ENCODE measurements at regions not wholly inside any gene's neighbourhood (a gene's known extent, or its start where the extent isn't known, plus 50 kb on each side); places are given as distances from the start of the nearest gene placed in this dataset.
A peak's percentile ranks its signal among the peaks of the same experiment; 100 is the strongest.
"Not testable (repeated sequence)": the region's sequence is repeated elsewhere in the genome, so short reads cannot be mapped to it uniquely, and the experiment has no call there.

DNA sequence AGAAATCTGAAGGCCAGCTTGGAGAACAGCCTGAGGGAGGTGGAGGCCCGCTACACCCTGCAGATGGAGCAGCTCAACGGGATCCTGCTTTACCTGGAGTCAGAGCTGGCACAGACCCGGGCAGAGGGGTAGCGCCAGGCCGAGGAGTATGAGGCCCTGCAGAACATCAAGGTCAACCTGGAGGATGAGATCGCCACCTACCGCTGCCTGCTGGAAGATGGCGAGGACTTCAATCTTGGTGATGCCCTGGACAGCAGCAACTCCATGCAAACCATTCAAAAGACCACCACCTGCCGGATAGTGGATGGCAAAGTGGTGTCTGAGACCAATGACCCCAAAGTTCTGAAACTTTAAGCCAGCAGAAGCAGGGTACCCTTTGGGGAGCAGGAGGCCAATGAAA lies 318.4 kb downstream of the ZFHX3 start:
- H3K9me3 ChIP-seq (ENCODE audit: control insufficient read depth, insufficient read depth, low read depth, low read length); H3K27ac ChIP-seq (ENCODE audit: low read depth, low read length); H3K27me3 ChIP-seq (ENCODE audit: control insufficient read depth, insufficient read depth, low read length); H3K9ac ChIP-seq (ENCODE audit: low read length); H3K4me1 ChIP-seq (ENCODE audit: control insufficient read depth, insufficient read depth, low read length); H3K36me3 ChIP-seq (ENCODE audit: control insufficient read depth, insufficient read depth, low read length); H3K4me3 ChIP-seq (ENCODE audit: low read depth, low read length): not testable (repeated sequence)

GRCh38 chr16:72728516-72728915 lies 319.4 kb downstream of the ZFHX3 start:
- H3K27ac ChIP-seq (ENCODE audit: low read depth, low read length) = no peak overlapping the region
- H3K9ac ChIP-seq (ENCODE audit: low read length) = no peak overlapping the region
- H3K4me1 ChIP-seq (ENCODE audit: control insufficient read depth, insufficient read depth, low read length) = peaks cover 5% of the 10 kb centered on the region
- H3K36me3 ChIP-seq (ENCODE audit: control insufficient read depth, insufficient read depth, low read length) = no peaks in the 10 kb centered on the region
- no peaks in the 10 kb centered on the region for H3K9me3 ChIP-seq (ENCODE audit: control insufficient read depth, insufficient read depth, low read depth, low read length)
- H3K4me3 ChIP-seq (ENCODE audit: low read depth, low read length) = no peak overlapping the region
- no peaks in the 10 kb centered on the region for H3K27me3 ChIP-seq (ENCODE audit: control insufficient read depth, insufficient read depth, low read length)

DNA sequence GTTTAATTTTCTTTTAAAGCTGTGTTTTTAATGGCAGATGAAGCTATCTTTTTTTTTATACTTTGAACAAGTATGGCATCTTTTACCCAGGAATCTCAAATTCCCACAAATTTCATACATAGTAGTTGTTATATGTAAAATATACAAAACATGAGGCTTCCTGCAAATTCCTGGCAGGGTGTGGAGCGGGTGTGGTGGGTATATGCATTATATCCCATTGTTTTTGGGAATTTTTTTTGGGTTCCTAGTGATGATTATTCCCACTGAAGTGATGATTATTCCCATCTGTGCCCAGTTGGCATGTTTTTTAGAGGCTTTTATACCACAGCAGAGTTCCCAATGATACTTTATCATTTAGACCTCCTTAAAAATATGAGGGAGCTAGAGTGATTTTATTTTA lies 320.4 kb downstream of the ZFHX3 start:
- Histone ChIP-seq H3K4me3 (ENCODE audit: low read depth, low read length) (no peak overlapping the region), H3K27ac (ENCODE audit: low read depth, low read length) (no peak overlapping the region), H3K9ac (ENCODE audit: low read length) (no peak overlapping the region), H3K9me3 (ENCODE audit: control insufficient read depth, insufficient read depth, low read depth, low read length) (no peaks in the 10 kb centered on the region), H3K27me3 (ENCODE audit: control insufficient read depth, insufficient read depth, low read length) (no peaks in the 10 kb centered on the region), H3K4me1 (ENCODE audit: control insufficient read depth, insufficient read depth, low read length) (peaks cover 14% of the 10 kb centered on the region), H3K36me3 (ENCODE audit: control insufficient read depth, insufficient read depth, low read length) (no peaks in the 10 kb centered on the region)

GRCh38 chr16:72725643-72726042 lies 322.3 kb downstream of the ZFHX3 start:
- Histone ChIP-seq H3K4me1 (ENCODE audit: control insufficient read depth, insufficient read depth, low read length) (peaks cover 28% of the 10 kb centered on the region), H3K36me3 (ENCODE audit: control insufficient read depth, insufficient read depth, low read length) (no peaks in the 10 kb centered on the region), H3K27me3 (ENCODE audit: control insufficient read depth, insufficient read depth, low read length) (no peaks in the 10 kb centered on the region; the same call in 1 of the 2 replicates), H3K27ac (ENCODE audit: low read depth, low read length) (no peak overlapping the region), H3K9ac (ENCODE audit: low read length) (no peak overlapping the region), H3K9me3 (ENCODE audit: control insufficient read depth, insufficient read depth, low read depth, low read length) (no peaks in the 10 kb centered on the region), H3K4me3 (ENCODE audit: low read depth, low read length) (no peak overlapping the region)

- H3K27me3 ChIP-seq (ENCODE audit: control insufficient read depth, insufficient read depth, low read length) = no peaks in the 10 kb centered on the region; the same call in 1 of the 2 replicates
- H3K36me3 ChIP-seq (ENCODE audit: control insufficient read depth, insufficient read depth, low read length) = no peaks in the 10 kb centered on the region
- H3K4me3 ChIP-seq (ENCODE audit: low read depth, low read length) = no peak overlapping the region
- H3K4me1 ChIP-seq (ENCODE audit: control insufficient read depth, insufficient read depth, low read length) = peaks cover 30% of the 10 kb centered on the region
- no peaks in the 10 kb centered on the region for H3K9me3 ChIP-seq (ENCODE audit: control insufficient read depth, insufficient read depth, low read depth, low read length)
- no peak overlapping the region for H3K9ac ChIP-seq (ENCODE audit: low read length)
- H3K27ac ChIP-seq (ENCODE audit: low read depth, low read length) = peak overlapping the region; percentile 85; the same call in 1 of the 2 replicates
Observed at GRCh38 chr16:72723781-72724180, 324.1 kb downstream of the ZFHX3 start.

- H3K4me3 ChIP-seq (ENCODE audit: low read depth, low read length) = peak overlapping the region; percentile 39
Observed at GRCh38 chr16:72722552-72722951, 325.4 kb downstream of the ZFHX3 start.

DNA sequence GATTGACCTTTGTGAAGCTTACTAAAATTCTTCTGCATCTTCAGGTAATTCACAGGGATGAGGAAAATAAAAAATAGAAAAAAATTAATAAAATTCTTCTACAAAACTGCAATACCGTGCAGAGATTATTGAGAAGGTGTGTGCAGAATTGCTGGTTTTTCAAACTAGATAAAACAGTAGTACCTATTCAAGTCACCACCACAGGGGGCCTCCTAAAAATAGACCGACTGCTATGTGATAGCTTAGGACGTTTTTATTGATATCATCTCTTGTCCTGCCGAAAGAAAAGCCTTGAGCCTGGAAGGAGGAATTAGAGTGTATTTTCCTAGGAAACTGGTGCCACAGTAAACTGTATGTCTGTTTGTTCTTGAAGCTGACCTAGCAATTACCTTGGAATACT lies 325.9 kb downstream of the ZFHX3 start:
- Histone ChIP-seq H3K27me3 (ENCODE audit: control insufficient read depth, insufficient read depth, low read length) (no peaks in the 10 kb centered on the region; the same call in 1 of the 2 replicates), H3K36me3 (ENCODE audit: control insufficient read depth, insufficient read depth, low read length) (no peaks in the 10 kb centered on the region), H3K9me3 (ENCODE audit: control insufficient read depth, insufficient read depth, low read depth, low read length) (no peaks in the 10 kb centered on the region), H3K9ac (ENCODE audit: low read length) (peak overlapping the region; percentile 34), H3K4me1 (ENCODE audit: control insufficient read depth, insufficient read depth, low read length) (peaks cover 30% of the 10 kb centered on the region), H3K27ac (ENCODE audit: low read depth, low read length) (peak overlapping the region; percentile 85), H3K4me3 (ENCODE audit: low read depth, low read length) (peak overlapping the region; percentile 39; the same call in 1 of the 2 replicates)

More at GRCh38 chr16:72722552-72722951, 325.4 kb downstream of the ZFHX3 start:
- H3K9me3 ChIP-seq (ENCODE audit: control insufficient read depth, insufficient read depth, low read depth, low read length) = no peaks in the 10 kb centered on the region
- H3K4me1 ChIP-seq (ENCODE audit: control insufficient read depth, insufficient read depth, low read length) = peaks cover 30% of the 10 kb centered on the region
- no peaks in the 10 kb centered on the region; the same call in 1 of the 2 replicates for H3K27me3 ChIP-seq (ENCODE audit: control insufficient read depth, insufficient read depth, low read length)
- peak overlapping the region; percentile 85 for H3K27ac ChIP-seq (ENCODE audit: low read depth, low read length)
- H3K9ac ChIP-seq (ENCODE audit: low read length) = peak overlapping the region; percentile 34
- no peaks in the 10 kb centered on the region for H3K36me3 ChIP-seq (ENCODE audit: control insufficient read depth, insufficient read depth, low read length)

DNA sequence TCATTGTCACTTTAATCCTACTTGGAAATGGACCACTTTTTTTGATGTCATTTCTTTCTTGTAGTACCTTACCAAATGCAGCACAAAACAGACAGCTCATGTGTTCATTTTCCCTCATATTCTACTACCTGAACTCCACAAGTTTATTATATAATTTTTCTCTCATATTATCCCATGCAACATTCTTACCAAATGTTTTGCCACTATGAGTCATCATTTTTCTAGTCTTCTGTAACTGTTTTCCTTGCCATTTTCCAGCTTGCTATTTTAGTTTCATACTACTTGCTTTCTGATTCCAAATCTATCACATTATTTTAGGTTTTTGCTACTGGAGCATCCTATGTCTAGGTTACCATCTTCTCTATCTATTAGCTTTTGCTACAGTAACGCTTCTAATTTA lies 332.7 kb downstream of the ZFHX3 start:
- Histone ChIP-seq H3K9me3 (ENCODE audit: control insufficient read depth, insufficient read depth, low read depth, low read length) (peaks cover 14% of the 10 kb centered on the region), H3K9ac (ENCODE audit: low read length) (no peak overlapping the region), H3K27me3 (ENCODE audit: control insufficient read depth, insufficient read depth, low read length) (no peaks in the 10 kb centered on the region), H3K27ac (ENCODE audit: low read depth, low read length) (no peak overlapping the region), H3K4me1 (ENCODE audit: control insufficient read depth, insufficient read depth, low read length) (peaks cover 3% of the 10 kb centered on the region; the same call in 1 of the 2 replicates), H3K4me3 (ENCODE audit: low read depth, low read length) (no peak overlapping the region), H3K36me3 (ENCODE audit: control insufficient read depth, insufficient read depth, low read length) (no peaks in the 10 kb centered on the region)

- Histone ChIP-seq H3K9me3 (ENCODE audit: control insufficient read depth, insufficient read depth, low read depth, low read length) (peaks cover 14% of the 10 kb centered on the region), H3K36me3 (ENCODE audit: control insufficient read depth, insufficient read depth, low read length) (no peaks in the 10 kb centered on the region), H3K9ac (ENCODE audit: low read length) (no peak overlapping the region), H3K4me1 (ENCODE audit: control insufficient read depth, insufficient read depth, low read length) (no peaks in the 10 kb centered on the region), H3K27me3 (ENCODE audit: control insufficient read depth, insufficient read depth, low read length) (no peaks in the 10 kb centered on the region), H3K27ac (ENCODE audit: low read depth, low read length) (no peak overlapping the region), H3K4me3 (ENCODE audit: low read depth, low read length) (no peak overlapping the region)
Observed at GRCh38 chr16:72711823-72712222, 336.1 kb downstream of the ZFHX3 start.

DNA sequence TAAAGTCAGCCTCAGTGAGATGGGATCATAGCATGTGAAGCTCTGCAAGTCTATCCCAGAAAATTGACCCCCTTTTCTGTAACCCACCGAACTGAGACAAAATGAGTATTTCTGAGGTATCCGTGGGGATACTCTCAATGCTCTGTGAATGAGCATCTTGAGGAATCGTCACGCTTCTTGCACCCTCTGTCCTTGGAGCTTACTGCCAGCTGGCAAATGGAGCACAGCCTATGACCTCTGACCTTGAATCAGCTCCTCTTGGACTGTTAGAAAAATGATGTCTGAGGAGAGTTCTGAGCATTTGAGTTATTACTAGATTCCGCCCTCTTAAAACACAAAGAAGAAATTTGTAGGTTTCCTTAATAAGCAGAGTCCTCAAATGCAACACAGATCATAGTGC lies 342.1 kb downstream of the ZFHX3 start:
- Histone ChIP-seq H3K4me1 (ENCODE audit: control insufficient read depth, insufficient read depth, low read length) (no peaks in the 10 kb centered on the region), H3K9ac (ENCODE audit: low read length) (no peak overlapping the region), H3K9me3 (ENCODE audit: control insufficient read depth, insufficient read depth, low read depth, low read length) (no peaks in the 10 kb centered on the region; the same call in 1 of the 2 replicates), H3K27ac (ENCODE audit: low read depth, low read length) (no peak overlapping the region), H3K4me3 (ENCODE audit: low read depth, low read length) (no peak overlapping the region), H3K36me3 (ENCODE audit: control insufficient read depth, insufficient read depth, low read length) (no peaks in the 10 kb centered on the region), H3K27me3 (ENCODE audit: control insufficient read depth, insufficient read depth, low read length) (no peaks in the 10 kb centered on the region)

DNA sequence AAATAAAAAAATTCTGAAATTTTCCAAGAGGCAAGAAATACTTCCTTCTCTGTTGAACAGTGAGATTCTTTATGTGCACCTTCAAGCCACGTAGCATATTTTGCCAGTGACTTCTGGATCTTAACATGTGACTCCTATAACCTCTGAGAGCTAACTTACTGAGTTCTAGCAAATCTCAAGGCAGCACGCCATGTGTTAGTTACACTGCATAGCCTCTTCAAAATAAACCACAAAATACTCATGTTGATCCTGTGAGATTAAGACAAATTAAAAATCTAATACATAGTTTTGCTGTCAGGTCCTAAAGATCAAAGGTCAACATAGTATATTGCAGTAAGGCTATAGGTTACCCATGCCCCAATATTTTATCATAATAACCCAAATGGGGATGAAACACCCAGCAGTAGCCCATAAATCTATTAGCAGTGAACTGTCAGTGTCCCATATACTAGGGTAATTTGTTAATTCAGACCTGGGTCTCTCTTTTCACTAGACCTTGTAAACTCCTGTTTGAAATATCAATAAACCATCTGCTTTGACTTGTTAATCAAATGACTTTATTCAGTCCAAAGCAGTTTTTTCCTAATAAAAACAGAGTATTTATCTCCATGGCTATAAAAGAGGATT lies 343.1 kb downstream of the ZFHX3 start:
- H3K4me1 ChIP-seq (ENCODE audit: control insufficient read depth, insufficient read depth, low read length) = no peaks in the 10 kb centered on the region
- H3K4me3 ChIP-seq (ENCODE audit: low read depth, low read length) = no peak overlapping the region
- no peak overlapping the region for H3K9ac ChIP-seq (ENCODE audit: low read length)
- no peaks in the 10 kb centered on the region for H3K36me3 ChIP-seq (ENCODE audit: control insufficient read depth, insufficient read depth, low read length)
- H3K27me3 ChIP-seq (ENCODE audit: control insufficient read depth, insufficient read depth, low read length) = no peaks in the 10 kb centered on the region
- H3K27ac ChIP-seq (ENCODE audit: low read depth, low read length) = no peak overlapping the region
- no peaks in the 10 kb centered on the region for H3K9me3 ChIP-seq (ENCODE audit: control insufficient read depth, insufficient read depth, low read depth, low read length)

All from HUES6 (cell line).